ENCODE measurements at regions not wholly inside any gene's neighbourhood (a gene's known extent, or its start where the extent isn't known, plus 50 kb on each side); places are given as distances from the start of the nearest gene placed in this dataset.

GRCh38 chr6:48197941-48198340, 86.9 kb upstream of the PTCHD4 start:
- no peaks in the 10 kb centered on the region for H3K9me3 ChIP-seq
- intact Hi-C loops (cut with DNase I; ENCODE audit: low total_unique reads): no loop called here
- no peaks in the 10 kb centered on the region for H3K4me1 ChIP-seq
- H3K36me3 ChIP-seq: no peaks in the 10 kb centered on the region
- no peak for DNase-seq
- no peak for TF ChIP-seq CTCF (IDR thresholded peaks at IDR 0.05)
- no peak overlapping the region for H3K4me3 ChIP-seq
- no peak overlapping the region for H3K27ac ChIP-seq
- no peaks in the 10 kb centered on the region for H3K27me3 ChIP-seq

GRCh38 chr6:48194596-48195295, 83.7 kb upstream of the PTCHD4 start:
- TF ChIP-seq CTCF (IDR thresholded peaks at IDR 0.05): no peak
- intact Hi-C loops (cut with DNase I; ENCODE audit: low total_unique reads): no loop called here

GRCh38 chr6:48188158-48188557, 77.2 kb upstream of the PTCHD4 start:
- no peak for TF ChIP-seq CTCF (IDR thresholded peaks at IDR 0.05)
- H3K27me3 ChIP-seq: no peaks in the 10 kb centered on the region
- no peaks in the 10 kb centered on the region for H3K36me3 ChIP-seq
- intact Hi-C loops (cut with DNase I; ENCODE audit: low total_unique reads): no loop called here
- H3K9me3 ChIP-seq: no peaks in the 10 kb centered on the region
- no peak for DNase-seq
- H3K27ac ChIP-seq: no peak overlapping the region
- H3K4me3 ChIP-seq: no peak overlapping the region
- no peaks in the 10 kb centered on the region for H3K4me1 ChIP-seq

More at GRCh38 chr6:48194596-48195295, 83.7 kb upstream of the PTCHD4 start:
- Histone ChIP-seq H3K27me3 (no peaks in the 10 kb centered on the region), H3K36me3 (no peaks in the 10 kb centered on the region), H3K9me3 (no peaks in the 10 kb centered on the region), H3K4me1 (no peaks in the 10 kb centered on the region), H3K4me3 (no peak overlapping the region), H3K27ac (no peak overlapping the region)
- DNase-seq: no peak

GRCh38 chr6:48186746-48187145, 75.7 kb upstream of the PTCHD4 start:
- no peaks in the 10 kb centered on the region for H3K27me3 ChIP-seq
- TF ChIP-seq CTCF (IDR thresholded peaks at IDR 0.05): no peak
- intact Hi-C loops (cut with DNase I; ENCODE audit: low total_unique reads): no loop called here
- H3K9me3 ChIP-seq: no peaks in the 10 kb centered on the region
- H3K4me1 ChIP-seq: no peaks in the 10 kb centered on the region
- no peak overlapping the region for H3K4me3 ChIP-seq
- no peaks in the 10 kb centered on the region for H3K36me3 ChIP-seq
- no peak overlapping the region for H3K27ac ChIP-seq
- DNase-seq: no peak

- Histone ChIP-seq H3K36me3 (no peaks in the 10 kb centered on the region), H3K27ac (no peak overlapping the region), H3K9me3 (no peaks in the 10 kb centered on the region), H3K4me1 (no peaks in the 10 kb centered on the region), H3K4me3 (no peak overlapping the region), H3K27me3 (no peaks in the 10 kb centered on the region)
- no peak for TF ChIP-seq CTCF (IDR thresholded peaks at IDR 0.05)
- intact Hi-C loops (cut with DNase I; ENCODE audit: low total_unique reads): no loop called here
- DNase-seq: no peak
Observed at GRCh38 chr6:48184648-48185047, 73.7 kb upstream of the PTCHD4 start.
